ENCODE measurements at regions not wholly inside any gene's neighbourhood (a gene's known extent, or its start where the extent isn't known, plus 50 kb on each side); places are given as distances from the start of the nearest gene placed in this dataset.

DNA sequence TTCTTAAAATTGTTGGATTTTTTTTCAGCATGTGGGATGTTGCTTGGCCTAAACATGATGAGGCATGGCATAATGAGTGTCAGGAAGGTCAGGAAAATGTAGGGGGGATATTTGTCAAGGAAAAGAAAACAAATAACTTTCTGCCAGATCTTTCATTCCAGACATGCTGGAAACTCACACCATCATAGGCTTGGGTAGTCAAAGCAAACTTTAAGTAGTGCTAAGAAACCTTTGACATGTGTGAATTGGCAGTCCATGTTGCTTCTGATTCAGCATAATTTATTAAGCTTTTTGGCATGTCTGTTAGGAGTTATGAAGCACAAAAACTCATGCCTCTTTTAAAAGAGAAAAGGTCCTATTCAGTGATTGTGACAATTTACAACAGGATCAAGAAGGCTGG, 61.3 kb upstream of the MTAP start:
- TF ChIP-seq CTCF (optimal IDR thresholded peaks at IDR 0.05 in 1 of 3, IDR thresholded peaks at IDR 0.05 in 1 of 3, conservative IDR thresholded peaks at IDR 0.05 in 1 of 3; ENCODE audit: extremely low read depth in 1 of 3, insufficient read depth in 2 of 3, low read length in 3 of 3): no peak
- dilution Hi-C loops (cut with MboI; ENCODE audit: extremely low pct_ligation_motif_present, low sequenced_read_pairs): no loop called here
- FAIRE-seq: peak; percentile 90

DNA sequence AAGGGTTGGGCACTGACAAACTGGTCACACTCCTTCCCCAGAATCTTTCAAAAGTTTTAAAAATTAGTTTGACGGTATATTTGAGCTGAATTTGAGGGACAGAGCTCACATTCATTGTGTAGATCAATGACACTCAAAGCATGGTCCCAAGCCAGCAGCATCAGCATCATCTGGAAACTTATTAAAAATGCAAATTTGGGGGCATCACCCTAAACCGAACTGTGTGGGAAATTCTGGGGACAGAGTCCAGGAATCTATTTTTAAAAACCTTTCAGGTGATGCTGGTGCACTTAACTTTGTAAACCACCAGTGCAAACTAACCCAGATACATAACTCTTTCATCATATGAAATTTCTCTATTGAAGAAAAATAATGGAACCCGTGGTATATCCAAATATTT, 58.1 kb upstream of the MTAP start:
- no peak overlapping the region for H3K27ac ChIP-seq (ENCODE audit: control insufficient read depth, insufficient read depth, low read length)
- no peaks in the 10 kb centered on the region for H3K36me3 ChIP-seq (ENCODE audit: control insufficient read depth in 2 of 2, extremely low read depth in 1 of 2, insufficient read depth in 2 of 2, low read length in 2 of 2)
- H3K4me1 ChIP-seq (ENCODE audit: control insufficient read depth, extremely low read depth, insufficient read depth, low read length): peaks cover 28% of the 10 kb centered on the region
- DNase-seq (ENCODE audit: low read depth, low spot score) (no peak), FAIRE-seq (no peak)
- no peaks in the 10 kb centered on the region for H3K9me3 ChIP-seq (ENCODE audit: control insufficient read depth, low read depth, low read length)
- H3K79me2 ChIP-seq (ENCODE audit: control insufficient read depth, insufficient read depth, low read length): no peaks in the 10 kb centered on the region
- no peaks in the 10 kb centered on the region for H3K9me1 ChIP-seq (ENCODE audit: control insufficient read depth, extremely low read depth, insufficient read depth, low read length)
- H3K4me2 ChIP-seq (ENCODE audit: control insufficient read depth, extremely low read depth, insufficient read depth, low read depth, low read length): no peak overlapping the region
- no peak overlapping the region for H2AFZ ChIP-seq (ENCODE audit: control insufficient read depth, low read length)
- H3K9ac ChIP-seq (ENCODE audit: control insufficient read depth, extremely low read depth, insufficient read depth, low read length): no peak overlapping the region
- dilution Hi-C loops (cut with MboI; ENCODE audit: extremely low pct_ligation_motif_present, low sequenced_read_pairs): no loop called here
- no peak overlapping the region for H3K4me3 ChIP-seq (ENCODE audit: control insufficient read depth in 2 of 3, extremely low read depth in 1 of 3, insufficient read depth in 2 of 3, low read depth in 1 of 3, low read length in 3 of 3)
- no peaks in the 10 kb centered on the region for H3K27me3 ChIP-seq (ENCODE audit: control insufficient read depth, extremely low read depth, insufficient read depth, low read length)
- no peak for TF ChIP-seq EZH2 (IDR thresholded peaks at IDR 0.05; ENCODE audit: low read length)
- no peak for TF ChIP-seq CTCF (optimal IDR thresholded peaks at IDR 0.05 in 1 of 3, IDR thresholded peaks at IDR 0.05 in 1 of 3, conservative IDR thresholded peaks at IDR 0.05 in 1 of 3; ENCODE audit: extremely low read depth in 1 of 3, insufficient read depth in 2 of 3, low read length in 3 of 3)
- H4K20me1 ChIP-seq (ENCODE audit: control insufficient read depth, extremely low read depth, insufficient read depth, low read length): no peaks in the 10 kb centered on the region

More for the DNA sequence above, 61.3 kb upstream of the MTAP start:
- Histone ChIP-seq H3K27me3 (ENCODE audit: control insufficient read depth, extremely low read depth, insufficient read depth, low read length) (no peaks in the 10 kb centered on the region), H3K9me1 (ENCODE audit: control insufficient read depth, extremely low read depth, insufficient read depth, low read length) (no peaks in the 10 kb centered on the region), H3K4me1 (ENCODE audit: control insufficient read depth, extremely low read depth, insufficient read depth, low read length) (peaks cover 8% of the 10 kb centered on the region), H3K9ac (ENCODE audit: control insufficient read depth, extremely low read depth, insufficient read depth, low read length) (no peak overlapping the region), H3K36me3 (ENCODE audit: control insufficient read depth in 2 of 2, extremely low read depth in 1 of 2, insufficient read depth in 2 of 2, low read length in 2 of 2) (no peaks in the 10 kb centered on the region), H3K9me3 (ENCODE audit: control insufficient read depth, low read depth, low read length) (no peaks in the 10 kb centered on the region), H3K27ac (ENCODE audit: control insufficient read depth, insufficient read depth, low read length) (no peak overlapping the region), H4K20me1 (ENCODE audit: control insufficient read depth, extremely low read depth, insufficient read depth, low read length) (no peaks in the 10 kb centered on the region), H3K79me2 (ENCODE audit: control insufficient read depth, insufficient read depth, low read length) (no peaks in the 10 kb centered on the region), H2AFZ (ENCODE audit: control insufficient read depth, low read length) (no peak overlapping the region), H3K4me3 (ENCODE audit: control insufficient read depth in 2 of 3, extremely low read depth in 1 of 3, insufficient read depth in 2 of 3, low read depth in 1 of 3, low read length in 3 of 3) (no peak overlapping the region), H3K4me2 (ENCODE audit: control insufficient read depth, extremely low read depth, insufficient read depth, low read depth, low read length) (no peak overlapping the region)
- no peak for DNase-seq (ENCODE audit: low read depth, low spot score)
